GM12891 (cell line): ENCODE measurements at regions not wholly inside any gene's neighbourhood (a gene's known extent, or its start where the extent isn't known, plus 50 kb on each side); places are given as distances from the start of the nearest gene placed in this dataset.
"Not testable (repeated sequence)": the region's sequence is repeated elsewhere in the genome, so short reads cannot be mapped to it uniquely, and the experiment has no call there.

Experiments
- PAX5 ChIP-seq: IDR thresholded peaks from 2 replicates; pipeline ENCODE4 v1.6.1; 2011; ENCODE audit warnings: low read length, moderate library complexity, mild to moderate bottlenecking; ENCODE audit not compliant: insufficient read depth, severe bottlenecking
- POLR2A ChIP-seq: IDR thresholded peaks from 2 replicates; pipeline ENCODE4 v1.6.1; 2011; ENCODE audit warnings: low read depth, low read length, control low read depth
- POLR2AphosphoS5 ChIP-seq: IDR thresholded peaks from 2 replicates; pipeline ENCODE4 v1.6.1; 2011; ENCODE audit warnings: low read depth, low read length, control low read depth
- POU2F2 ChIP-seq: IDR thresholded peaks from 2 replicates; pipeline ENCODE4 v1.6.1; 2011; ENCODE audit warnings: low read depth, mild to moderate bottlenecking, control low read depth, low read length, moderate library complexity
- SPI1 ChIP-seq: IDR thresholded peaks from 2 replicates; pipeline ENCODE4 v1.6.1; 2011; ENCODE audit warnings: low read depth, low read length, control low read depth
- TAF1 ChIP-seq: IDR thresholded peaks from 2 replicates; pipeline ENCODE4 v1.6.1; 2011; ENCODE audit warnings: low read depth, low read length, control low read depth

DNA sequence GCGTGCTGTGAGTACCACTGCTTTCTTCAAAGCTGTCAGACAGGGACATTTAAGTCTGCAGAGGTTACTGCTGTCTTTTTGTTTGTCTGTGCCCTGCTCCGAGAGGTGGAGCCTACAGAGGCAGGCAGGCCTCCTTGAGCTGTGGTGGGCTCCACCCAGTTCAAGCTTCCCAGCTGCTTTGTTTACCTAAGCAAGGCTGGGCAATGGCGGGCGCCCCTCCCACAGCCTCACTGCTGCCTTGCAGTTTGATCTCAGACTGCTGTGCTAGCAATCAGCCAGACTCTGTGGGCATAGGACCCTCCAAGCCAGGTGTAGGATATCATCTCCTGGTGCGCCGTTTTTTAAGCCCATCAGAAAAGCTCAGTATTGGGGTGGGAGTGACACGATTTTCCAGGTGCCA is 374.5 kb downstream of the TFAP2B start:
- TF ChIP-seq POLR2A, POLR2AphosphoS5, SPI1, TAF1, POU2F2, PAX5: not testable (repeated sequence)
